Hepatocyte (in vitro differentiated cells): ENCODE measurements at regions not wholly inside any gene's neighbourhood (a gene's known extent, or its start where the extent isn't known, plus 50 kb on each side); places are given as distances from the start of the nearest gene placed in this dataset.

Experiments used
- DNase-seq: peaks from one replicate; pipeline ENCODE4 v3.0.0-alpha.2; 2016; ENCODE audit warnings: low spot score
- H2AFZ ChIP-seq: fragments of 200-600 bp; sonication (generic); 2 replicates; pipeline ENCODE4 v1.6.0; 2016; ENCODE audit warnings: antibody characterized with exemption, mild to moderate bottlenecking
- H3K27ac ChIP-seq: fragments of 200-600 bp; sonication (generic); 2 replicates; pipeline ENCODE4 v1.5.1; 2016; ENCODE audit warnings: mild to moderate bottlenecking
- H3K27me3 ChIP-seq: fragments of 200-600 bp; sonication (generic); 2 replicates; pipeline ENCODE4 v1.6.1; 2016
- H3K36me3 ChIP-seq: fragments of 200-600 bp; sonication (generic); replicated peaks from 2 replicates; pipeline ENCODE4 v1.5.1; 2016; ENCODE audit warnings: low read depth; ENCODE audit not compliant: insufficient read depth
- H3K4me1 ChIP-seq: fragments of 200-600 bp; sonication (generic); 2 replicates; pipeline ENCODE4 v1.5.1; 2016; ENCODE audit warnings: mild to moderate bottlenecking, moderate library complexity; ENCODE audit not compliant: insufficient read depth
- H3K4me2 ChIP-seq: fragments of 200-600 bp; sonication (generic); 2 replicates; pipeline ENCODE4 v1.6.0; 2016
- H3K4me3 ChIP-seq: fragments of 200-600 bp; sonication (generic); 2 replicates; pipeline ENCODE4 v1.5.1; 2016; ENCODE audit warnings: mild to moderate bottlenecking
- H3K79me2 ChIP-seq: fragments of 200-600 bp; sonication (generic); 2 replicates; pipeline ENCODE4 v1.6.0; 2017; ENCODE audit warnings: mild to moderate bottlenecking
- H3K9me2 ChIP-seq: fragments of 200-600 bp; sonication (generic); replicated peaks from 2 replicates; pipeline ENCODE4 v1.6.0; 2017; ENCODE audit warnings: mild to moderate bottlenecking; ENCODE audit not compliant: insufficient read depth
- H3K9me3 ChIP-seq: fragments of 200-600 bp; sonication (generic); 2 replicates; pipeline ENCODE4 v1.5.1; 2016; ENCODE audit warnings: low read depth, mild to moderate bottlenecking
- H4K20me1 ChIP-seq: fragments of 200-600 bp; sonication (generic); 2 replicates; pipeline ENCODE4 v1.6.0; 2016; ENCODE audit warnings: mild to moderate bottlenecking; ENCODE audit not compliant: insufficient read depth, poor library complexity, severe bottlenecking
- EZH2 ChIP-seq: fragments of 200-600 bp; sonication (generic); IDR thresholded peaks from 2 replicates; pipeline ENCODE4 v1.6.1; 2016; ENCODE audit warnings: antibody characterized with exemption, mild to moderate bottlenecking, borderline replicate concordance
- EZH2phosphoT487 ChIP-seq: fragments of 200-600 bp; sonication (generic); IDR thresholded peaks from one replicate; pipeline ENCODE4 v1.6.1; 2018; ENCODE audit warnings: antibody characterized with exemption, mild to moderate bottlenecking, low read depth, moderate library complexity; ENCODE audit not compliant: unreplicated experiment, severe bottlenecking
- WGBS: methylation state at CpG from one replicate; pipeline ENCODE4 v1.1.6; 2016; ENCODE audit warnings: low lambda C conversion rate; ENCODE audit errors: missing lambda C conversion rate; 5-methylcytosine and 5-hydroxymethylcytosine counted together
- TF ChIP-seq, protein P1 (sequence below): fragments of 200-600 bp; sonication (generic); IDR thresholded peaks from 2 replicates; pipeline ENCODE4 v1.5.1; 2016; ENCODE audit warnings: antibody characterized with exemption, mild to moderate bottlenecking; ENCODE audit not compliant: poor library complexity

DNA sequence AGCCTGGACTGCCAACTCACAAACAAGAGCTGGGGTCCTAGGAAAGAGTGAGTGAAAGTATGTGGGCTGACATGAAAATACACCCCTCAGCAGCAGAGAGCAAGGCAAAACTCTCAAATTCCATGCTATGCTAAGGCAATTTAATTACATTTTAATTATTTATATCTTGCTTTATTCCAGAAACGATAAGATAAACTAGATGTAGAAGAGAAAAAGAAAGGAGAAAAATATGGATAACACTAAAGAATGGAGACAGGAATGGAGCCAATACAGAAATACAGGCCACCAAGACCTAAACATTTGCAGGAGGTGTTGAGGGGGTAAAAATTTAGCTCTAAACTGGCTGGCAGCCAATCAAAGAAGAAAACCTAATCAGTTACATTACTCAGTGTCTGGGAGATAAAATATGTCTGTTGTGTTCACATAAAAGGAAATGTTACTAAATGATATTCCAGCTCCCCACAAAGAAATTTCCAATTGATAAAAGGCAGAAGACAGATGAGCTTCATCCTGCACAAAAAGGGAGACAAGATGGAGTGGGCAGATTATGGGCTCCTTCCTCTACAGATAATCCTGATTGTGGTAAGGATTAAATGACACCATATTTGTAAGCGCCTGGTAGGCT lies 223.5 kb upstream of the BLID start:
- TF ChIP-seq, protein P1, sequence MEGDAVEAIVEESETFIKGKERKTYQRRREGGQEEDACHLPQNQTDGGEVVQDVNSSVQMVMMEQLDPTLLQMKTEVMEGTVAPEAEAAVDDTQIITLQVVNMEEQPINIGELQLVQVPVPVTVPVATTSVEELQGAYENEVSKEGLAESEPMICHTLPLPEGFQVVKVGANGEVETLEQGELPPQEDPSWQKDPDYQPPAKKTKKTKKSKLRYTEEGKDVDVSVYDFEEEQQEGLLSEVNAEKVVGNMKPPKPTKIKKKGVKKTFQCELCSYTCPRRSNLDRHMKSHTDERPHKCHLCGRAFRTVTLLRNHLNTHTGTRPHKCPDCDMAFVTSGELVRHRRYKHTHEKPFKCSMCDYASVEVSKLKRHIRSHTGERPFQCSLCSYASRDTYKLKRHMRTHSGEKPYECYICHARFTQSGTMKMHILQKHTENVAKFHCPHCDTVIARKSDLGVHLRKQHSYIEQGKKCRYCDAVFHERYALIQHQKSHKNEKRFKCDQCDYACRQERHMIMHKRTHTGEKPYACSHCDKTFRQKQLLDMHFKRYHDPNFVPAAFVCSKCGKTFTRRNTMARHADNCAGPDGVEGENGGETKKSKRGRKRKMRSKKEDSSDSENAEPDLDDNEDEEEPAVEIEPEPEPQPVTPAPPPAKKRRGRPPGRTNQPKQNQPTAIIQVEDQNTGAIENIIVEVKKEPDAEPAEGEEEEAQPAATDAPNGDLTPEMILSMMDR = no peak
- TF ChIP-seq EZH2 (no peak), EZH2phosphoT487 (no peak)
- no peaks in the 10 kb centered on the region for H4K20me1 ChIP-seq
- no peaks in the 10 kb centered on the region for H3K36me3 ChIP-seq
- H2AFZ ChIP-seq = no peak overlapping the region
- H3K4me2 ChIP-seq = no peak overlapping the region
- no peak overlapping the region for H3K4me3 ChIP-seq
- no peak for DNase-seq
- H3K9me2 ChIP-seq = no peaks in the 10 kb centered on the region
- H3K27ac ChIP-seq = no peak overlapping the region
- H3K4me1 ChIP-seq = peaks cover 5% of the 10 kb centered on the region
- H3K79me2 ChIP-seq = no peaks in the 10 kb centered on the region
- H3K9me3 ChIP-seq = no peaks in the 10 kb centered on the region
- WGBS = 90% methylated on average over 2 of the region's 2 CpGs
- no peaks in the 10 kb centered on the region for H3K27me3 ChIP-seq

DNA sequence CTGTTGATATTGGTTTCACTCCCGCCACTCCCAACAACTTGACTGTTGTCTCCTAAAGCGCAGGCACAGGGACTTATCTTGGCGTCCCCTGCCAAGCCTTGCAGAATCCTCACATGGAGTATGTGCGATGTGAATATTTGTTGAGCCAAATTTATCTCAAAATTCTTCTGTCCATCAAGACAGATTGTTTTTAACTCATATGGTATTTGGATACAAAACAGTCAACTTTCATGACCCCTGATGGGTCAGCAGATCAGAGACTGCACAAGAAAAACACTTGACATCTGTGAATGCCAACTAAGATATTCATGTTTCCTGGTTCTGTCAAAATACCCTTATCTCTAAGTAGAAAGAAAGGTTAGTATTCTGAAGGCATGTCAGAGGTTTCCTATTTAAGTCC lies 221.7 kb upstream of the BLID start:
- H3K9me3 ChIP-seq = no peaks in the 10 kb centered on the region
- no peaks in the 10 kb centered on the region for H4K20me1 ChIP-seq
- H3K27ac ChIP-seq = no peak overlapping the region
- no peaks in the 10 kb centered on the region for H3K36me3 ChIP-seq
- 85% methylated on average over 4 of the region's 4 CpGs for WGBS
- TF ChIP-seq EZH2phosphoT487 = no peak
- TF ChIP-seq EZH2 = no peak
- TF ChIP-seq, protein P1 = no peak
- peaks cover 5% of the 10 kb centered on the region for H3K4me1 ChIP-seq
- no peak overlapping the region for H3K4me3 ChIP-seq
- H3K79me2 ChIP-seq = no peaks in the 10 kb centered on the region
- H3K27me3 ChIP-seq = no peaks in the 10 kb centered on the region
- H2AFZ ChIP-seq = no peak overlapping the region
- H3K4me2 ChIP-seq = no peak overlapping the region
- DNase-seq = no peak
- no peaks in the 10 kb centered on the region for H3K9me2 ChIP-seq

DNA sequence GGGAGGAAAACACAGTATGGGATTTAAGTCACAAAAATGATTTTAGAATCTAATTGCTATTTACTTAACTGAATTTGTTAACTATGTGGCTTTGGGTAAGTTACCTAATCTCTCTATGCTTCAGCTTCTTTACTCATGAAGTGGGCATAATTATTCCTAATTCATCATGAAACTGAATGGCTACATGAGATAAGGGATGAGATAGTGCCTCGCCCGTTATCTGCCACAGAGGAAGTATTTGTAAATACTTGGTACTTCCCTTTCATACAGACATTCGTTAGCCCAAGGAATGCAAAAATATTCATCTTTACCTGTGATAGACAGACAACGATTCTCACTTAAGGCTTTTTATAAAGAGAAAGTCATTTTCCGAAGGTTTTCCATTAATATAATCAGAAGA lies 221.2 kb upstream of the BLID start:
- no peaks in the 10 kb centered on the region for H3K79me2 ChIP-seq
- H2AFZ ChIP-seq = no peak overlapping the region
- H3K9me3 ChIP-seq = no peaks in the 10 kb centered on the region
- TF ChIP-seq, protein P1 = no peak
- TF ChIP-seq EZH2phosphoT487 = no peak
- no peak for TF ChIP-seq EZH2
- no peaks in the 10 kb centered on the region for H3K9me2 ChIP-seq
- H3K27me3 ChIP-seq = no peaks in the 10 kb centered on the region
- no peak overlapping the region for H3K4me2 ChIP-seq
- H4K20me1 ChIP-seq = no peaks in the 10 kb centered on the region
- DNase-seq = no peak
- H3K4me3 ChIP-seq = no peak overlapping the region
- H3K36me3 ChIP-seq = no peaks in the 10 kb centered on the region
- peaks cover 5% of the 10 kb centered on the region for H3K4me1 ChIP-seq
- H3K27ac ChIP-seq = no peak overlapping the region
- WGBS = 81% methylated on average over 5 of the region's 5 CpGs

DNA sequence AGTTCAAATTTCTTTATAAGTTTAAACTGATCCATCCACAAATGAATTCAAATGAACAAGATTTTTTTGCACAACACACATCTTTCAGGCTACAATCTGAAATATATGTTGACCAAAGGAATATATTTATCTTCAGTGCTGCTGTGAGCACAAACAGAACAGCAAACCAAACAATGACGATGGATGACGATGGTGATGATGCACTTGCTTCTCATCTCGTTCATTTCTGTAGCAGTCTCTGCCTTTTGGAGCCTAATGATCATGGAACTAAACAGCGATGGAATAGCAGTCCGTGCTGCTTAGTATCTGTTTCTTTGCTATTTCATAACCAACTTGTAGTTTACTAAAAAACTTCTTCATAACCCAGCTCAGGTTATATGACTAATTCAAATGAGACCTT lies 220.7 kb upstream of the BLID start:
- Histone ChIP-seq H3K9me2 (no peaks in the 10 kb centered on the region), H3K36me3 (no peaks in the 10 kb centered on the region), H2AFZ (no peak overlapping the region), H3K27ac (no peak overlapping the region), H3K4me1 (peaks cover 5% of the 10 kb centered on the region), H3K79me2 (no peaks in the 10 kb centered on the region), H3K4me2 (no peak overlapping the region), H4K20me1 (no peaks in the 10 kb centered on the region), H3K27me3 (no peaks in the 10 kb centered on the region), H3K4me3 (no peak overlapping the region), H3K9me3 (no peaks in the 10 kb centered on the region)
- WGBS = 85% methylated on average over 5 of the region's 5 CpGs
- no peak for DNase-seq
- TF ChIP-seq EZH2 (no peak), EZH2phosphoT487 (no peak)
